ENCODE measurements at regions not wholly inside any gene's neighbourhood (a gene's known extent, or its start where the extent isn't known, plus 50 kb on each side); places are given as distances from the start of the nearest gene placed in this dataset.

DNA sequence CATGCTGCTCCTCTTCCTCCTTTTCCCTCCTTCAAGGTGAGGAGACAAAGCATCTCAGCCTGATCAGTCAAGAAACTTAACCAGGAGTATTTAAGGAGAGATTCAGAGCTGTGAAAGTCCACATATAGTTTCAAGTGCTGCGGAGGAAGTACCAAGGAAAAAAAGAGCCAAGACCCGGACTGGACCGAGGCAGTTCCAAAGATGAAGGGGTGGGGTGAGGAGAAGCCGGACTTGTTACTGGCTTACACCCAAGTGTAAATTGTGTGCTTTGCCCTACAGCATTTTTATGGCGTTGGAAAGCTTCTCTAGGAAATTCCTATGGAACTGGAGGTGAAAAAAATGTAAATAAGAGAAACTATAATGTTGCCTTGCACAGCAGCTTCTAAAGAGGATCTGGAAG is 263.1 kb downstream of the GRIN2B start:
- TF ChIP-seq EED (IDR thresholded peaks at IDR 0.05; ENCODE audit: low read depth), result no peak
- ChIA-PET CTCF (no interaction called here), SMC1A (ENCODE audit: uncharacterized antibody, unreplicated experiment) (no interaction called here), POLR2A (no interaction called here), RAD21 (ENCODE audit: unreplicated experiment) (no interaction called here)
- FAIRE-seq (no peak), ATAC-seq (no peak), DNase-seq (ENCODE audit: low read depth, low spot score) (no peak)
- Histone ChIP-seq H3K9me3 (replicated peaks; ENCODE audit: control insufficient read depth, insufficient read depth, low read length) (no peaks in the 10 kb centered on the region), H3K4me2 (ENCODE audit: control insufficient read depth, insufficient read depth) (no peak overlapping the region), H3K27ac (ENCODE audit: control insufficient read depth, insufficient read depth) (no peak overlapping the region), H3K36me3 (ENCODE audit: control insufficient read depth in 2 of 2, insufficient read depth in 2 of 2, low read length in 1 of 2) (no peaks in the 10 kb centered on the region), H3K4me1 (ENCODE audit: control insufficient read depth, insufficient read depth, low read length) (no peaks in the 10 kb centered on the region), H3K27me3 (replicated peaks in 1 of 2; ENCODE audit: control insufficient read depth in 2 of 2, insufficient read depth in 2 of 2, low read length in 1 of 2) (no peaks in the 10 kb centered on the region), H3K9ac (ENCODE audit: control insufficient read depth, insufficient read depth, low read length) (no peak overlapping the region), H3K79me2 (ENCODE audit: control insufficient read depth, insufficient read depth, low read length) (no peaks in the 10 kb centered on the region), H4K20me1 (ENCODE audit: control insufficient read depth, insufficient read depth) (no peaks in the 10 kb centered on the region), H2AFZ (ENCODE audit: control insufficient read depth, low read depth, low read length) (no peak overlapping the region), H3K4me3 (no peak overlapping the region)
- WGBS (ENCODE audit: insufficient coverage, insufficient replicate concordance, low lambda C conversion rate, missing lambda C conversion rate), result 17% methylated on average over 5 of the region's 5 CpGs
- no TSS peak for BruUV-seq (replicated peaks)
- in situ Hi-C loops (cut with MboI) (no loop called here), intact Hi-C loops (cut with micrococcal nuclease; ENCODE audit: unreplicated experiment) (no loop called here)

DNA sequence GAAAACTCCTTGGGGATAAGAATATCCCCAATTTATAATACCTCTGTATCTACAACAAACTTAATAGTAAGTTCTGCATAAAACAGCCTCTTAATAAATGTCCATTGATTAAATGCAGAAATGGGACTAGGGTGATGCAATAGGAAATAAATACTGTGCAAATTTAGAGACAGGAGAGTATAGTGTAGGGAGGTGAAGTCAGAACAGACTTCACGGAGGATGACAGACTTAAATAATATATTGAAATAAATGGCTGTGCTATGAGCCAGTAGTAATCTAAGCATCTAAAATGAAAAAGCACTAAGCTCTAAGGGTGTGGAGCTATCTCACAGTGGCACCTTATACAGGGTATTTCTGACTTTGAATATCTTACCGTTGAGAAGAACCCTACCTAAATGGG is 265.3 kb downstream of the GRIN2B start:
- in situ Hi-C loops (cut with MboI) (no loop called here), intact Hi-C loops (cut with micrococcal nuclease; ENCODE audit: unreplicated experiment) (no loop called here)
- ATAC-seq (no peak), DNase-seq (ENCODE audit: low read depth, low spot score) (no peak), FAIRE-seq (no peak)
- Histone ChIP-seq H3K4me2 (ENCODE audit: control insufficient read depth, insufficient read depth) (no peak overlapping the region), H3K4me3 (no peak overlapping the region), H4K20me1 (ENCODE audit: control insufficient read depth, insufficient read depth) (no peaks in the 10 kb centered on the region), H3K9me3 (replicated peaks; ENCODE audit: control insufficient read depth, insufficient read depth, low read length) (no peaks in the 10 kb centered on the region), H3K79me2 (ENCODE audit: control insufficient read depth, insufficient read depth, low read length) (no peaks in the 10 kb centered on the region), H3K27me3 (replicated peaks in 1 of 2; ENCODE audit: control insufficient read depth in 2 of 2, insufficient read depth in 2 of 2, low read length in 1 of 2) (no peaks in the 10 kb centered on the region), H3K36me3 (ENCODE audit: control insufficient read depth in 2 of 2, insufficient read depth in 2 of 2, low read length in 1 of 2) (no peaks in the 10 kb centered on the region), H3K9ac (ENCODE audit: control insufficient read depth, insufficient read depth, low read length) (no peak overlapping the region), H2AFZ (ENCODE audit: control insufficient read depth, low read depth, low read length) (no peak overlapping the region), H3K27ac (ENCODE audit: control insufficient read depth, insufficient read depth) (no peak overlapping the region), H3K4me1 (ENCODE audit: control insufficient read depth, insufficient read depth, low read length) (no peaks in the 10 kb centered on the region)
- CTCF ChIA-PET, result no interaction called here
- 60% methylated on average over 2 of the region's 2 CpGs for WGBS (ENCODE audit: insufficient coverage, insufficient replicate concordance, low lambda C conversion rate, missing lambda C conversion rate)
- SMC1A ChIA-PET (ENCODE audit: uncharacterized antibody, unreplicated experiment), result no interaction called here
- BruUV-seq (replicated peaks), result no TSS peak
- RAD21 ChIA-PET (ENCODE audit: unreplicated experiment), result no interaction called here
- POLR2A ChIA-PET, result no interaction called here
- TF ChIP-seq FOXK2 (IDR thresholded peaks at IDR 0.05) (no peak), ZBED1 (IDR thresholded peaks at IDR 0.05; ENCODE audit: borderline replicate concordance) (no peak), NBN (IDR thresholded peaks at IDR 0.05) (no peak), ZNF24 (IDR thresholded peaks at IDR 0.05) (no peak), RAD21 (IDR thresholded peaks at IDR 0.05; ENCODE audit: insufficient read depth, low read depth, low read length) (no peak), MYB (IDR thresholded peaks at IDR 0.05; ENCODE audit: borderline replicate concordance, low read depth, low read length) (no peak), BHLHE40 (IDR thresholded peaks at IDR 0.05; ENCODE audit: borderline replicate concordance in 1 of 2, low read depth in 2 of 2, low read length in 1 of 2) (no peak), CHD1 (IDR thresholded peaks at IDR 0.05; ENCODE audit: low read depth, low read length) (no peak)
- TF ChIP-seq, protein P1, sequence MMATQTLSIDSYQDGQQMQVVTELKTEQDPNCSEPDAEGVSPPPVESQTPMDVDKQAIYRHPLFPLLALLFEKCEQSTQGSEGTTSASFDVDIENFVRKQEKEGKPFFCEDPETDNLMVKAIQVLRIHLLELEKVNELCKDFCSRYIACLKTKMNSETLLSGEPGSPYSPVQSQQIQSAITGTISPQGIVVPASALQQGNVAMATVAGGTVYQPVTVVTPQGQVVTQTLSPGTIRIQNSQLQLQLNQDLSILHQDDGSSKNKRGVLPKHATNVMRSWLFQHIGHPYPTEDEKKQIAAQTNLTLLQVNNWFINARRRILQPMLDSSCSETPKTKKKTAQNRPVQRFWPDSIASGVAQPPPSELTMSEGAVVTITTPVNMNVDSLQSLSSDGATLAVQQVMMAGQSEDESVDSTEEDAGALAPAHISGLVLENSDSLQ (IDR thresholded peaks at IDR 0.05), result no peak
- TF ChIP-seq, protein P2, sequence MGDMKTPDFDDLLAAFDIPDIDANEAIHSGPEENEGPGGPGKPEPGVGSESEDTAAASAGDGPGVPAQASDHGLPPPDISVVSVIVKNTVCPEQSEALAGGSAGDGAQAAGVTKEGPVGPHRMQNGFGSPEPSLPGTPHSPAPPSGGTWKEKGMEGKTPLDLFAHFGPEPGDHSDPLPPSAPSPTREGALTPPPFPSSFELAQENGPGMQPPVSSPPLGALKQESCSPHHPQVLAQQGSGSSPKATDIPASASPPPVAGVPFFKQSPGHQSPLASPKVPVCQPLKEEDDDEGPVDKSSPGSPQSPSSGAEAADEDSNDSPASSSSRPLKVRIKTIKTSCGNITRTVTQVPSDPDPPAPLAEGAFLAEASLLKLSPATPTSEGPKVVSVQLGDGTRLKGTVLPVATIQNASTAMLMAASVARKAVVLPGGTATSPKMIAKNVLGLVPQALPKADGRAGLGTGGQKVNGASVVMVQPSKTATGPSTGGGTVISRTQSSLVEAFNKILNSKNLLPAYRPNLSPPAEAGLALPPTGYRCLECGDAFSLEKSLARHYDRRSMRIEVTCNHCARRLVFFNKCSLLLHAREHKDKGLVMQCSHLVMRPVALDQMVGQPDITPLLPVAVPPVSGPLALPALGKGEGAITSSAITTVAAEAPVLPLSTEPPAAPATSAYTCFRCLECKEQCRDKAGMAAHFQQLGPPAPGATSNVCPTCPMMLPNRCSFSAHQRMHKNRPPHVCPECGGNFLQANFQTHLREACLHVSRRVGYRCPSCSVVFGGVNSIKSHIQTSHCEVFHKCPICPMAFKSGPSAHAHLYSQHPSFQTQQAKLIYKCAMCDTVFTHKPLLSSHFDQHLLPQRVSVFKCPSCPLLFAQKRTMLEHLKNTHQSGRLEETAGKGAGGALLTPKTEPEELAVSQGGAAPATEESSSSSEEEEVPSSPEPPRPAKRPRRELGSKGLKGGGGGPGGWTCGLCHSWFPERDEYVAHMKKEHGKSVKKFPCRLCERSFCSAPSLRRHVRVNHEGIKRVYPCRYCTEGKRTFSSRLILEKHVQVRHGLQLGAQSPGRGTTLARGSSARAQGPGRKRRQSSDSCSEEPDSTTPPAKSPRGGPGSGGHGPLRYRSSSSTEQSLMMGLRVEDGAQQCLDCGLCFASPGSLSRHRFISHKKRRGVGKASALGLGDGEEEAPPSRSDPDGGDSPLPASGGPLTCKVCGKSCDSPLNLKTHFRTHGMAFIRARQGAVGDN (IDR thresholded peaks at IDR 0.05), result no peak

Data from GM12878 (cell line).